ENCODE measurements at regions not wholly inside any gene's neighbourhood (a gene's known extent, or its start where the extent isn't known, plus 50 kb on each side); places are given as distances from the start of the nearest gene placed in this dataset.

DNA sequence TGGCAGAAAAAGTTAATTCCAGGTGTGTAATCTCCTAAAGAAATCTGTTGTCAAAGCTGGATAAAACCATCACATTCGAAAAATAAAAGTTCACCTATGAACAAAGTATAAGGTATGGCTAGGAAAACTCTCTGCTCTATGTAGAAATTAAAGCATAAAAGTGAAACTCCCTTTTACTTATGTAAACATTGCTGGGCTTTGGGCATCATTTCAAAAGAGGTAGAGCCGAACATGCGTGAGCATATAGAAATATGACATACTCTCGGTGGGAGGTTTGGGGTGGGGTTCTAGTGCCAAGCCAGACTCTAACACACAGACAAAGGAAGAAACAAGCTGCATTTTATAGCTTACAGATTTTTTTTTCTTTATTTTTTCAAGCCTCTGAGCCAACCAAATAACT, 306.8 kb upstream of the ATP11B start:
- dilution Hi-C loops (cut with HindIII; ENCODE audit: low sequenced_read_pairs, unreplicated experiment) = no loop called here
- CTCF ChIA-PET = no interaction called here
- Histone ChIP-seq H4K91ac (ENCODE audit: insufficient read depth, low read depth, low read length) (no peak overlapping the region), H3K18ac (ENCODE audit: low read depth, low read length) (no peak overlapping the region), H3K36me3 (ENCODE audit: control insufficient read depth, insufficient read depth, low read length) (no peaks in the 10 kb centered on the region), H2BK5ac (ENCODE audit: low read depth, low read length, poor library complexity, severe bottlenecking) (no peak overlapping the region), H2BK120ac (ENCODE audit: low read depth, low read length) (no peak overlapping the region), H3K4ac (ENCODE audit: low read depth, low read length) (no peak overlapping the region), H4K20me1 (ENCODE audit: insufficient read depth, low read length) (no peaks in the 10 kb centered on the region), H3K4me3 (ENCODE audit: insufficient read depth, low read depth, low read length) (no peak overlapping the region), H2BK20ac (ENCODE audit: low read depth, low read length) (no peak overlapping the region), H3K79me1 (ENCODE audit: low read depth in 1 of 2, low read length in 2 of 2) (no peaks in the 10 kb centered on the region), H3K14ac (replicated peaks; ENCODE audit: low read depth, low read length) (no peak overlapping the region), H3K9ac (ENCODE audit: low read depth, low read length) (no peak overlapping the region), H4K8ac (ENCODE audit: low read depth in 2 of 2, low read length in 2 of 2) (no peak overlapping the region), H2AK9ac (replicated peaks; ENCODE audit: low read depth, low read length, poor library complexity) (no peak overlapping the region), H4K5ac (ENCODE audit: low read depth, low read length) (no peak overlapping the region), H3K56ac (ENCODE audit: extremely low read depth, insufficient read depth, low read length) (no peak overlapping the region), H3K9me1 (ENCODE audit: insufficient read depth, low read length) (no peaks in the 10 kb centered on the region), H3K27ac (ENCODE audit: insufficient read depth, low read length) (no peak overlapping the region), H2AK5ac (ENCODE audit: low read depth, low read length) (no peak overlapping the region), H3K4me2 (ENCODE audit: low read depth, low read length) (no peak overlapping the region), H2BK15ac (ENCODE audit: low read depth, low read length) (no peak overlapping the region), H3K4me1 (ENCODE audit: control insufficient read depth, insufficient read depth, low read length) (no peaks in the 10 kb centered on the region), H2AFZ (replicated peaks; ENCODE audit: low read length, poor library complexity) (no peak overlapping the region), H3K27me3 (ENCODE audit: control insufficient read depth, insufficient read depth, low read length) (no peaks in the 10 kb centered on the region), H3K9me3 (ENCODE audit: control insufficient read depth, insufficient read depth, low read length) (peaks cover 3% of the 10 kb centered on the region; the same call in 1 of the 2 replicates), H3K23ac (ENCODE audit: low read depth, low read length) (no peak overlapping the region)
- WGBS, 2 experiments (ENCODE audit: extremely low coverage in 2 of 2, insufficient read length in 1 of 2) = no CpG with 5 or more reads among the region's 4 CpGs
- POLR2A ChIA-PET (ENCODE audit: unreplicated experiment) = no interaction called here
- TF ChIP-seq NFE2L2 (IDR thresholded peaks at IDR 0.05; ENCODE audit: low read depth, low read length) = no peak
- no peak for TF ChIP-seq BHLHE40 (IDR thresholded peaks at IDR 0.05; ENCODE audit: low read depth, low read length)
- TF ChIP-seq RCOR1 (IDR thresholded peaks at IDR 0.05; ENCODE audit: insufficient replicate concordance, low read length) = no peak
- TF ChIP-seq, protein P1, sequence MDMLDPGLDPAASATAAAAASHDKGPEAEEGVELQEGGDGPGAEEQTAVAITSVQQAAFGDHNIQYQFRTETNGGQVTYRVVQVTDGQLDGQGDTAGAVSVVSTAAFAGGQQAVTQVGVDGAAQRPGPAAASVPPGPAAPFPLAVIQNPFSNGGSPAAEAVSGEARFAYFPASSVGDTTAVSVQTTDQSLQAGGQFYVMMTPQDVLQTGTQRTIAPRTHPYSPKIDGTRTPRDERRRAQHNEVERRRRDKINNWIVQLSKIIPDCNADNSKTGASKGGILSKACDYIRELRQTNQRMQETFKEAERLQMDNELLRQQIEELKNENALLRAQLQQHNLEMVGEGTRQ (IDR thresholded peaks at IDR 0.05; ENCODE audit: low read depth, low read length) = no peak
- TF ChIP-seq CHD1 (IDR thresholded peaks at IDR 0.05; ENCODE audit: low read depth, low read length) = no peak
- TF ChIP-seq MXI1 (IDR thresholded peaks at IDR 0.05; ENCODE audit: borderline replicate concordance, low read depth, low read length) = no peak
- TF ChIP-seq, protein P2, sequence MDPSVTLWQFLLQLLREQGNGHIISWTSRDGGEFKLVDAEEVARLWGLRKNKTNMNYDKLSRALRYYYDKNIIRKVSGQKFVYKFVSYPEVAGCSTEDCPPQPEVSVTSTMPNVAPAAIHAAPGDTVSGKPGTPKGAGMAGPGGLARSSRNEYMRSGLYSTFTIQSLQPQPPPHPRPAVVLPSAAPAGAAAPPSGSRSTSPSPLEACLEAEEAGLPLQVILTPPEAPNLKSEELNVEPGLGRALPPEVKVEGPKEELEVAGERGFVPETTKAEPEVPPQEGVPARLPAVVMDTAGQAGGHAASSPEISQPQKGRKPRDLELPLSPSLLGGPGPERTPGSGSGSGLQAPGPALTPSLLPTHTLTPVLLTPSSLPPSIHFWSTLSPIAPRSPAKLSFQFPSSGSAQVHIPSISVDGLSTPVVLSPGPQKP (IDR thresholded peaks at IDR 0.05; ENCODE audit: borderline replicate concordance, low read depth, low read length) = no peak
- TF ChIP-seq MAFK (IDR thresholded peaks at IDR 0.05; ENCODE audit: low read depth, low read length) = no peak
- TF ChIP-seq RAD21 (IDR thresholded peaks at IDR 0.05; ENCODE audit: low read length) = no peak
- no peak for TF ChIP-seq RFX5 (IDR thresholded peaks at IDR 0.05; ENCODE audit: low read depth, low read length)
- no peak for TF ChIP-seq FOS (IDR thresholded peaks at IDR 0.05; ENCODE audit: low read depth, low read length)
- intact Hi-C loops (cut with micrococcal nuclease) = no loop called here
- in situ Hi-C loops (cut with MboI; ENCODE audit: low sequenced_read_pairs) = no loop called here
- no peak for DNase-seq
- no TSS peak for BruUV-seq (replicated peaks)
- ATAC-seq (ENCODE audit: low read depth) = no peak
